ENCODE measurements at regions not wholly inside any gene's neighbourhood (a gene's known extent, or its start where the extent isn't known, plus 50 kb on each side); places are given as distances from the start of the nearest gene placed in this dataset.

- TF ChIP-seq, protein P1, sequence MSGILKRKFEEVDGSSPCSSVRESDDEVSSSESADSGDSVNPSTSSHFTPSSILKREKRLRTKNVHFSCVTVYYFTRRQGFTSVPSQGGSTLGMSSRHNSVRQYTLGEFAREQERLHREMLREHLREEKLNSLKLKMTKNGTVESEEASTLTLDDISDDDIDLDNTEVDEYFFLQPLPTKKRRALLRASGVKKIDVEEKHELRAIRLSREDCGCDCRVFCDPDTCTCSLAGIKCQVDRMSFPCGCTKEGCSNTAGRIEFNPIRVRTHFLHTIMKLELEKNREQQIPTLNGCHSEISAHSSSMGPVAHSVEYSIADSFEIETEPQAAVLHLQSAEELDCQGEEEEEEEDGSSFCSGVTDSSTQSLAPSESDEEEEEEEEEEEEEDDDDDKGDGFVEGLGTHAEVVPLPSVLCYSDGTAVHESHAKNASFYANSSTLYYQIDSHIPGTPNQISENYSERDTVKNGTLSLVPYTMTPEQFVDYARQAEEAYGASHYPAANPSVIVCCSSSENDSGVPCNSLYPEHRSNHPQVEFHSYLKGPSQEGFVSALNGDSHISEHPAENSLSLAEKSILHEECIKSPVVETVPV (CRISPR knock-in tag; IDR thresholded peaks at IDR 0.05): no peak
- no peak for TF ChIP-seq ZFP30 (CRISPR knock-in tag; IDR thresholded peaks at IDR 0.05)
- TF ChIP-seq BACH2 (CRISPR knock-in tag; IDR thresholded peaks at IDR 0.05; ENCODE audit: borderline replicate concordance): no peak
These were observed 76.0 kb upstream of the TMC1 start (continued) for GRCh38 chr9:72445306-72445995.

GRCh38 chr9:72444435-72444834, 77.0 kb upstream of the TMC1 start:
- no peak for ATAC-seq
- TF ChIP-seq ZNF565 (CRISPR knock-in tag; conservative IDR thresholded peaks at IDR 0.05; ENCODE audit: low read depth): no peak
- no peak for TF ChIP-seq ZFP30 (CRISPR knock-in tag; IDR thresholded peaks at IDR 0.05)
- no peak for TF ChIP-seq ARNTL (CRISPR knock-in tag; IDR thresholded peaks at IDR 0.05; ENCODE audit: borderline replicate concordance, low read depth)
- TF ChIP-seq GLIS3 (CRISPR knock-in tag; IDR thresholded peaks at IDR 0.05): no peak
- no peak for TF ChIP-seq TCF4 (CRISPR knock-in tag; IDR thresholded peaks at IDR 0.05; ENCODE audit: borderline replicate concordance)
- TF ChIP-seq CSDC2 (CRISPR knock-in tag; IDR thresholded peaks at IDR 0.05): no peak
- TF ChIP-seq OSR1 (CRISPR knock-in tag; IDR thresholded peaks at IDR 0.05): no peak
- no peak for TF ChIP-seq ZC3H10 (CRISPR knock-in tag; IDR thresholded peaks at IDR 0.05)
- TF ChIP-seq ZNF8 (CRISPR knock-in tag; IDR thresholded peaks at IDR 0.05): no peak

DNA sequence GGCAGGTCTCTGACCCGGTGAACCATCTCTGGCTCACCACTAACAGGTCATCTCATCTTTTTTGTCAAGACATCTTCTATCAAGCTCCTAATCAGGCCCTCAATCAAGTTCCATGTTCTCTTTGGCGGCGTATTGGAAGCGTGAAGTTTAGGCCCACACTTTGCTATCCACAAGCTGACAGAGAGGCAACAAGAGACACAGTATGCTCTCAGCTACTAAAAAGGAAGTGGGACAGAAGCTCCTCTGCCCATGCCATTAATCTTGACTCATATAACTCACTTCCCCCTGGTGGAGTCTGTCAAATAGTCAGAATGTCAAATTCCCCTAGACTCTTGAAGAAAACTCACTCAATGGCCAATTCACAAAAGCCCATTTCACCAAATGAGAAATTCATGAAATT, 77.6 kb upstream of the TMC1 start:
- no peak for TF ChIP-seq PPARA (CRISPR knock-in tag; IDR thresholded peaks at IDR 0.05; ENCODE audit: borderline replicate concordance)
- TF ChIP-seq ZNF70 (CRISPR knock-in tag; IDR thresholded peaks at IDR 0.05): no peak
- TF ChIP-seq CSDC2 (CRISPR knock-in tag; IDR thresholded peaks at IDR 0.05): no peak
- no peak for TF ChIP-seq ZFP30 (CRISPR knock-in tag; IDR thresholded peaks at IDR 0.05)
- TF ChIP-seq TOX (CRISPR knock-in tag; IDR thresholded peaks at IDR 0.05; ENCODE audit: borderline replicate concordance): no peak
- TF ChIP-seq, protein P2, sequence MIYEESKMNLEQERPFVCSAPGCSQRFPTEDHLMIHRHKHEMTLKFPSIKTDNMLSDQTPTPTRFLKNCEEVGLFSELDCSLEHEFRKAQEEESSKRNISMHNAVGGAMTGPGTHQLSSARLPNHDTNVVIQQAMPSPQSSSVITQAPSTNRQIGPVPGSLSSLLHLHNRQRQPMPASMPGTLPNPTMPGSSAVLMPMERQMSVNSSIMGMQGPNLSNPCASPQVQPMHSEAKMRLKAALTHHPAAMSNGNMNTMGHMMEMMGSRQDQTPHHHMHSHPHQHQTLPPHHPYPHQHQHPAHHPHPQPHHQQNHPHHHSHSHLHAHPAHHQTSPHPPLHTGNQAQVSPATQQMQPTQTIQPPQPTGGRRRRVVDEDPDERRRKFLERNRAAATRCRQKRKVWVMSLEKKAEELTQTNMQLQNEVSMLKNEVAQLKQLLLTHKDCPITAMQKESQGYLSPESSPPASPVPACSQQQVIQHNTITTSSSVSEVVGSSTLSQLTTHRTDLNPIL (CRISPR knock-in tag; IDR thresholded peaks at IDR 0.05; ENCODE audit: low read depth): no peak
- ATAC-seq: no peak; the same call in 1 of the 3 replicates

GRCh38 chr9:72441848-72442607, 77.0 kb upstream of the ZFAND5 start:
- no peak for TF ChIP-seq SNAI2 (CRISPR knock-in tag; IDR thresholded peaks at IDR 0.05)
- TF ChIP-seq GLIS3 (CRISPR knock-in tag; IDR thresholded peaks at IDR 0.05): no peak
- TF ChIP-seq BACH2 (CRISPR knock-in tag; IDR thresholded peaks at IDR 0.05; ENCODE audit: borderline replicate concordance): no peak
- no peak for TF ChIP-seq ISL1 (CRISPR knock-in tag; IDR thresholded peaks at IDR 0.05)
- TF ChIP-seq ZNF70 (CRISPR knock-in tag; IDR thresholded peaks at IDR 0.05): no peak
- no peak for TF ChIP-seq PPARA (CRISPR knock-in tag; IDR thresholded peaks at IDR 0.05; ENCODE audit: borderline replicate concordance)
- TF ChIP-seq TSHZ2 (CRISPR knock-in tag; IDR thresholded peaks at IDR 0.05): no peak
- TF ChIP-seq ZFP3 (CRISPR knock-in tag; IDR thresholded peaks at IDR 0.05): no peak
- no peak for TF ChIP-seq ZC3H10 (CRISPR knock-in tag; IDR thresholded peaks at IDR 0.05)
- TF ChIP-seq, protein P2 (CRISPR knock-in tag; IDR thresholded peaks at IDR 0.05; ENCODE audit: low read depth): no peak
- no peak for TF ChIP-seq ESRRG (CRISPR knock-in tag; IDR thresholded peaks at IDR 0.05)
- TF ChIP-seq ARNTL (CRISPR knock-in tag; IDR thresholded peaks at IDR 0.05; ENCODE audit: borderline replicate concordance, low read depth): no peak
- TF ChIP-seq, protein P3, sequence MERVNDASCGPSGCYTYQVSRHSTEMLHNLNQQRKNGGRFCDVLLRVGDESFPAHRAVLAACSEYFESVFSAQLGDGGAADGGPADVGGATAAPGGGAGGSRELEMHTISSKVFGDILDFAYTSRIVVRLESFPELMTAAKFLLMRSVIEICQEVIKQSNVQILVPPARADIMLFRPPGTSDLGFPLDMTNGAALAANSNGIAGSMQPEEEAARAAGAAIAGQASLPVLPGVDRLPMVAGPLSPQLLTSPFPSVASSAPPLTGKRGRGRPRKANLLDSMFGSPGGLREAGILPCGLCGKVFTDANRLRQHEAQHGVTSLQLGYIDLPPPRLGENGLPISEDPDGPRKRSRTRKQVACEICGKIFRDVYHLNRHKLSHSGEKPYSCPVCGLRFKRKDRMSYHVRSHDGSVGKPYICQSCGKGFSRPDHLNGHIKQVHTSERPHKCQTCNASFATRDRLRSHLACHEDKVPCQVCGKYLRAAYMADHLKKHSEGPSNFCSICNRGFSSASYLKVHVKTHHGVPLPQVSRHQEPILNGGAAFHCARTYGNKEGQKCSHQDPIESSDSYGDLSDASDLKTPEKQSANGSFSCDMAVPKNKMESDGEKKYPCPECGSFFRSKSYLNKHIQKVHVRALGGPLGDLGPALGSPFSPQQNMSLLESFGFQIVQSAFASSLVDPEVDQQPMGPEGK (CRISPR knock-in tag; IDR thresholded peaks at IDR 0.05; ENCODE audit: borderline replicate concordance): no peak
- no peak for TF ChIP-seq TCF4 (CRISPR knock-in tag; IDR thresholded peaks at IDR 0.05; ENCODE audit: borderline replicate concordance)
- no peak for TF ChIP-seq RARB (CRISPR knock-in tag; IDR thresholded peaks at IDR 0.05)
- ATAC-seq: peak; percentile 91

All from SK-N-SH treated with all-trans-retinoic acid at 6 μM for 48 hours (cell line).